Epithelial cell of proximal tubule (primary cell): ENCODE measurements at regions not wholly inside any gene's neighbourhood (a gene's known extent, or its start where the extent isn't known, plus 50 kb on each side); places are given as distances from the start of the nearest gene placed in this dataset.

Source experiments
- DNase-seq: peaks from one replicate; pipeline ENCODE4 v3.0.0-alpha.2; 2011; ENCODE audit warnings: low read depth
- H3K4me3 ChIP-seq: 2 replicates; pipeline ENCODE4 v1.5.1; 2011; ENCODE audit warnings: low read depth, mild to moderate bottlenecking, low read length
- TF ChIP-seq, protein P1 (sequence below): conservative IDR thresholded peaks from 2 replicates; pipeline ENCODE4 v1.5.1; 2012; ENCODE audit warnings: low read depth, mild to moderate bottlenecking, low read length

DNA sequence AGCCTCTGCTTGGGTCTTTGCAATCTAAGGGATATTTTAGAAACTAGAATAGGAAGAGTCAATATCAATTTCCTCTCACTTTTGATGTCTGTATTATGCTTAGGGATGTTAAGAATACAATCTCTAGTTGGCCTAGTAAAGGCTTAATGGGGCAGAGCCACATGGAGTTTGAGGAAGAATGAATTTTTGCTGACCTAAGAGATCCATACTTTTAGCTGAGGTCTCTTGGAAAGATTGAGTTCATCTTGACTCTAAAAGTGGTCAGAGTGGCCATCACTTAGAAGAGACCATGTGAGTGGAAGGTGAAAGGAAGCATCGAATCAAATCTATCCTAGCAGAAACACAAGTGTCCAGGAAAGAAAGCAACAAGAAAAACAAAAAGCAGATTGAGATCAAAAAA, 92.2 kb upstream of the SLC28A3 start:
- no peak overlapping the region for H3K4me3 ChIP-seq
- TF ChIP-seq, protein P1, sequence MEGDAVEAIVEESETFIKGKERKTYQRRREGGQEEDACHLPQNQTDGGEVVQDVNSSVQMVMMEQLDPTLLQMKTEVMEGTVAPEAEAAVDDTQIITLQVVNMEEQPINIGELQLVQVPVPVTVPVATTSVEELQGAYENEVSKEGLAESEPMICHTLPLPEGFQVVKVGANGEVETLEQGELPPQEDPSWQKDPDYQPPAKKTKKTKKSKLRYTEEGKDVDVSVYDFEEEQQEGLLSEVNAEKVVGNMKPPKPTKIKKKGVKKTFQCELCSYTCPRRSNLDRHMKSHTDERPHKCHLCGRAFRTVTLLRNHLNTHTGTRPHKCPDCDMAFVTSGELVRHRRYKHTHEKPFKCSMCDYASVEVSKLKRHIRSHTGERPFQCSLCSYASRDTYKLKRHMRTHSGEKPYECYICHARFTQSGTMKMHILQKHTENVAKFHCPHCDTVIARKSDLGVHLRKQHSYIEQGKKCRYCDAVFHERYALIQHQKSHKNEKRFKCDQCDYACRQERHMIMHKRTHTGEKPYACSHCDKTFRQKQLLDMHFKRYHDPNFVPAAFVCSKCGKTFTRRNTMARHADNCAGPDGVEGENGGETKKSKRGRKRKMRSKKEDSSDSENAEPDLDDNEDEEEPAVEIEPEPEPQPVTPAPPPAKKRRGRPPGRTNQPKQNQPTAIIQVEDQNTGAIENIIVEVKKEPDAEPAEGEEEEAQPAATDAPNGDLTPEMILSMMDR = no peak
- DNase-seq = no peak

DNA sequence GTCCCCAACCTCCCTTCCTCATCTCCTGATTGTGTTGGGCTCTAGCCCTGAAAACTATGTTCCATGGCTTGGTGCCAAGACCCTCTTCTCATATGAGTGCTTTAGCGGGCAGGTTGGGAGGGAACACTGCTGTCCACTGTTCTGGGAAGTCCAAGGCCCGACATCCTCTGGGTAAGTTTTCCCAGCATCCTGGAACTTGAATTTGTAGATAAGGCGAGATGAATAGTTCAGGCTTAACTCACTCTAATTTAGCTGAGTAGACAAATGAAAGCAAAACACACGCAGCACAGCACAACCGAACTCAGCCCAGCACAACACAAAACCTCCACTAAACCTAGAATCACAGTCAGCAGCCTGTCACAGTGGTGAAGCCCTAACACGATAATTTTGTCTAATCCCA, 95.3 kb upstream of the SLC28A3 start:
- no peak for DNase-seq
- TF ChIP-seq, protein P1 = no peak
- H3K4me3 ChIP-seq = no peak overlapping the region

DNA sequence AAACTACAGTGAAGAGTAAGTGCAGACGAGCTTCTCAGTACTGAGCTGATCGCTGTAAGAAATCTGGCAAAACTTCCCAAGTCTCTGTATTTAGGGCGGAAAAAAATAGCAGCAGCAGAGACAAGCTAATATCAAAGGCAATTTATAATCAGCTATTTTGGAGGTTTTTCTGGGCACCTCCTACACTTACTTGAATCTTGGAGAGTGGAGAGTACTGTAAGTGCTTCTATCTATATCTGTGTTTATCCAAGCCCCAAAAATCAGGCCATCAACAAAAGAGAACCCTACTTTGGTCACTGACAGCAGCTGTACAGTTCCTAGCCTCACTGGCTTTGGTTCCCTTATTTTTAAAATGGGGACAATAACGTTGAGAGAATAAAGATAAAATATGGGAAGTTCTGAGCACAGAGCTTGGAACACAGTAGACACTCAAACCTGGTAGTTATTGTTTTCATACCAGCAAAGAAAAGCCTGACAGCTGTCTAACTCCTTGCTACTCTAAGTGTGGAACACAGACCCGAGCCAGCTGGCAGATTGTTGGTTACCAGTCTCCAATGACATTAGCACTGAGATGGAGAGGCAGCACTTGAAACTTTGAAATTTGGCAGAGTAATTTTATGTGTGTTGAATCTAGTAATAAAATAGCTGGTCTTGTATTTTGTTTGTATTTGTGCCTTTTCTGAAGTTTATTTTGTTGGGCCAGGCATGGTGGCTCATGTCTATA, 96.0 kb upstream of the SLC28A3 start:
- H3K4me3 ChIP-seq = no peak overlapping the region
- TF ChIP-seq, protein P1 = no peak
- DNase-seq = no peak

DNA sequence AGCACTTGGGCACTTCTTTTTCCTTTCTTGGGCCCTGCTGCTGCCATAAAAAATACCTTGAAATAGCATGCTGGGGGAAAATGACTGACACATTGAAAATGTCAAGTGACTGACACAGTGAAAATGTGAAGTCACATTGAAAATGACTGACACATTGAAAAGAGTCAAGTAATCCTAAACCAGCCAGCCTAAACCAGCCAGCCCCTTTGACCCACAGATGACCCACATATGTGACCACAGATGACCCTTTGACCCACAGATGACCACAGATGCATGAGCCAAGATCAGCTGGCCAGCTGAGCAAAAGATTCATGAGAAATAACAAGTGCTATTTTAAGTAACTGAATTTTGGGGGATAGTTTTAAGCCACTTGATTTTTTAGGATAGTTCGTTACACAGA, 97.8 kb upstream of the SLC28A3 start:
- no peak overlapping the region for H3K4me3 ChIP-seq
- TF ChIP-seq, protein P1 = no peak
- DNase-seq = no peak

DNA sequence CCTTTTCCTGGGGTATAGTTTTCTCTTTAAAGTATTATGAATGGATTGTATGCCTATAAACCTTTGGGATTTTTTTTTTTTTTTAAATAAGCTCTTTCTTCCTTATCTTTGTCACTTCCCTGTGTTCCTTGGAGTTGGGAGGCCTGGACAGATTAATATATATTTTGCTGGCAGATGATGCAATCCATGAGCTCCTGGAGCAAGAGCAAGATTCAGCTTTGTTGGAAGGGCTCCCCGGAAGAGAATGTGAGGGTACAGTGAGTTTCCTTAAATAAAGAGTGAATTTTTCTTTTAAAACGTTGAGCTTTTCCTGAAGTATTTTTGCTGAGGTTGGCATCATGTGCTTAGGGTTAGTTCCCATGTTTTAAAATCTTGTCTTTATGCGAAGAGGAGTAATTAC, 98.7 kb upstream of the SLC28A3 start:
- DNase-seq = no peak
- H3K4me3 ChIP-seq = no peak overlapping the region
- TF ChIP-seq, protein P1 = no peak

DNA sequence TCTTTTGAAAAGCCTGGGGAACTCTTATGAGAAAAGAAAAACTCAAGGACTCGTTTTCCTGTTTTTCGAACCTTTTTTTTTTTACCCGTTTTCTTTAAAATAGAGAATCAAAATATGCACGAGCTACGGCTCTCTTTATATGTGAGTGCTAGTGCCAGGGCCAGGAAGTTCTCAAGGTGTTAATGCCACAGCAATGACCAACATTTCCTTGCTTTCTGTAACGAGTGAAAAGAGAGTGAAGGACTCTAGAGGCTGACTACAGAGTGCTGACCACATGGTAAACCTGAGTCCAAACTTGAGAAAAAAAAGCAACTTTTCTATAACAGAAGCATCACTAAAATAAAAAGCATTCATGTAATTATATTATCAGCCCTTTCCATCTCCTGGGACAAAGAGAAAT, 102.2 kb upstream of the SLC28A3 start:
- H3K4me3 ChIP-seq = no peak overlapping the region
- no peak for DNase-seq
- TF ChIP-seq, protein P1 = no peak

DNA sequence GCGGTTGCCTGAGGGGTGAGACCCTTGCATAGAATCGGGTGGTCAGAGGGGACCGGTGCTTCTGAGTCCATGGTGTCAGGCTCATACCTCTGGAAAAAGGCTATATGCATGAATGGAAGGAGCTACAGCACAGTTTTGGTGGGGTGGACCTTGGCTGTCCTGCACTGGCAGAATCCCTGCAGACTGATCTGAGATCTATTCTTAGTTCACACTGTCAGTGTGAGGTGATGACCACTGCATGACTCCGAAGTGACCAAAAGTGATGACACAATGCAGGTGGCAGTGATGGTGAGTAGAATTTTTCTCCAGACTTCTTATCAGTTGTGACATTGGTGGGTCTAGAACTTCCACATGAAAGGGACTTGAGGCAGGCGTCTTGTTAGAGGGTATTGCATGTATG, 105.2 kb upstream of the SLC28A3 start:
- H3K4me3 ChIP-seq = no peak overlapping the region
- no peak for DNase-seq
- TF ChIP-seq, protein P1 = no peak
